Stimulated activated naive CD4-positive, alpha-beta T cell treated with Interleukin-2 at 50 U/mL for 16 hours (primary cell): ENCODE measurements at regions not wholly inside any gene's neighbourhood (a gene's known extent, or its start where the extent isn't known, plus 50 kb on each side); places are given as distances from the start of the nearest gene placed in this dataset.

ENCODE experiments used
- DNase-seq: peaks from one replicate; lab custom pipeline; 2025; lab: John Stamatoyannopoulos, UW

- DNase-seq, result no peak
Observed at GRCh38 chr6:2462831-2463230, 217.4 kb upstream of the GMDS start.

GRCh38 chr6:2460216-2460745 lies 214.9 kb upstream of the GMDS start:
- DNase-seq, result no peak

- DNase-seq, result no peak
Observed at GRCh38 chr6:2454180-2454579, 208.8 kb upstream of the GMDS start.

- DNase-seq, result no peak
Observed at GRCh38 chr6:2450546-2450945, 205.1 kb upstream of the GMDS start.

- DNase-seq, result no peak
Observed at GRCh38 chr6:2449572-2449940, 204.2 kb upstream of the GMDS start.

- DNase-seq, result no peak
Observed at GRCh38 chr6:2448826-2449571, 203.6 kb upstream of the GMDS start.

GRCh38 chr6:2447931-2448330 lies 202.5 kb upstream of the GMDS start:
- no peak for DNase-seq

GRCh38 chr6:2447318-2447920 lies 202.0 kb upstream of the GMDS start:
- no peak for DNase-seq

GRCh38 chr6:2441601-2442475 lies 196.4 kb upstream of the GMDS start:
- no peak for DNase-seq

GRCh38 chr6:2440516-2440915 lies 195.1 kb upstream of the GMDS start:
- DNase-seq, result no peak

GRCh38 chr6:2439632-2440031 lies 194.2 kb upstream of the GMDS start:
- DNase-seq, result no peak

GRCh38 chr6:2439082-2439481 lies 193.7 kb upstream of the GMDS start:
- no peak for DNase-seq

GRCh38 chr6:2436410-2437154 lies 191.2 kb upstream of the GMDS start:
- DNase-seq, result no peak

GRCh38 chr6:2435323-2435722 lies 189.9 kb upstream of the GMDS start:
- no peak for DNase-seq

GRCh38 chr6:2434912-2435311 lies 189.5 kb upstream of the GMDS start:
- DNase-seq, result no peak

- no peak for DNase-seq
Observed at GRCh38 chr6:2434116-2434515, 188.7 kb upstream of the GMDS start.

GRCh38 chr6:2433711-2434110 lies 188.3 kb upstream of the GMDS start:
- no peak for DNase-seq

- no peak for DNase-seq
Observed at GRCh38 chr6:2433266-2433665, 187.9 kb upstream of the GMDS start.

GRCh38 chr6:2432292-2432691 lies 186.9 kb upstream of the GMDS start:
- no peak for DNase-seq

GRCh38 chr6:2430612-2431011 lies 185.2 kb upstream of the GMDS start:
- DNase-seq, result no peak

- DNase-seq, result no peak
Observed at GRCh38 chr6:2429460-2429859, 184.1 kb upstream of the GMDS start.

- no peak for DNase-seq
Observed at GRCh38 chr6:2429032-2429431, 183.6 kb upstream of the GMDS start.
